ENCODE measurements at regions not wholly inside any gene's neighbourhood (a gene's known extent, or its start where the extent isn't known, plus 50 kb on each side); places are given as distances from the start of the nearest gene placed in this dataset.

- Mint-ChIP-seq H3K9me3 (ENCODE audit: low read depth) (no peaks in the 10 kb centered on the region), H3K27ac (no peak overlapping the region), H3K4me3 (no peak overlapping the region), H3K27me3 (no peaks in the 10 kb centered on the region), H3K4me1 (no peaks in the 10 kb centered on the region), H3K36me3 (ENCODE audit: low read depth) (no peaks in the 10 kb centered on the region)
- ChIA-PET POLR2A (no interaction called here), CTCF (no interaction called here)
- ATAC-seq (no peak), DNase-seq (no peak)
- intact Hi-C loops (cut with DNase I, micrococcal nuclease), result no loop called here
Measured at GRCh38 chr5:2403296-2403695, 348.2 kb downstream of the IRX2 start.

- no peak overlapping the region for H3K4me3 Mint-ChIP-seq
- no peaks in the 10 kb centered on the region for H3K36me3 Mint-ChIP-seq (ENCODE audit: low read depth)
- H3K4me1 Mint-ChIP-seq, result no peaks in the 10 kb centered on the region
- CTCF ChIA-PET, result no interaction called here
- intact Hi-C loops (cut with DNase I, micrococcal nuclease), result no loop called here
- H3K27ac Mint-ChIP-seq, result no peak overlapping the region
- H3K27me3 Mint-ChIP-seq, result no peaks in the 10 kb centered on the region
- H3K9me3 Mint-ChIP-seq (ENCODE audit: low read depth), result no peaks in the 10 kb centered on the region
- ATAC-seq (no peak), DNase-seq (no peak)
- POLR2A ChIA-PET, result no interaction called here
Measured at GRCh38 chr5:2399804-2400203, 351.7 kb downstream of the IRX2 start.

- ChIA-PET POLR2A (no interaction called here), CTCF (no interaction called here)
- Mint-ChIP-seq H3K4me1 (no peaks in the 10 kb centered on the region), H3K27ac (no peak overlapping the region), H3K27me3 (no peaks in the 10 kb centered on the region), H3K36me3 (ENCODE audit: low read depth) (no peaks in the 10 kb centered on the region), H3K9me3 (ENCODE audit: low read depth) (no peaks in the 10 kb centered on the region), H3K4me3 (no peak overlapping the region)
- ATAC-seq (no peak), DNase-seq (no peak)
- intact Hi-C loops (cut with DNase I, micrococcal nuclease), result no loop called here
Measured at GRCh38 chr5:2399096-2399495, 352.4 kb downstream of the IRX2 start.

GRCh38 chr5:2393556-2393955 is 357.9 kb downstream of the IRX2 start:
- Mint-ChIP-seq H3K4me1 (no peaks in the 10 kb centered on the region), H3K27ac (no peak overlapping the region), H3K9me3 (ENCODE audit: low read depth) (no peaks in the 10 kb centered on the region), H3K27me3 (peaks cover 3% of the 10 kb centered on the region), H3K4me3 (no peak overlapping the region), H3K36me3 (ENCODE audit: low read depth) (no peaks in the 10 kb centered on the region)
- DNase-seq (no peak), ATAC-seq (no peak)
- ChIA-PET CTCF (no interaction called here), POLR2A (no interaction called here)
- intact Hi-C loops (cut with DNase I, micrococcal nuclease), result no loop called here

- no peaks in the 10 kb centered on the region for H3K9me3 Mint-ChIP-seq (ENCODE audit: low read depth)
- ATAC-seq (no peak), DNase-seq (no peak)
- no peak overlapping the region for H3K27ac Mint-ChIP-seq
- peaks cover 3% of the 10 kb centered on the region for H3K27me3 Mint-ChIP-seq
- CTCF ChIA-PET, result no interaction called here
- H3K4me1 Mint-ChIP-seq, result no peaks in the 10 kb centered on the region
- no peaks in the 10 kb centered on the region for H3K36me3 Mint-ChIP-seq (ENCODE audit: low read depth)
- no peak overlapping the region for H3K4me3 Mint-ChIP-seq
- POLR2A ChIA-PET, result no interaction called here
- intact Hi-C loops (cut with DNase I, micrococcal nuclease), result no loop called here
Measured at GRCh38 chr5:2391566-2391965, 359.9 kb downstream of the IRX2 start.

GRCh38 chr5:2391021-2391420 is 360.5 kb downstream of the IRX2 start:
- POLR2A ChIA-PET, result no interaction called here
- no peaks in the 10 kb centered on the region for H3K36me3 Mint-ChIP-seq (ENCODE audit: low read depth)
- intact Hi-C loops (cut with DNase I, micrococcal nuclease), result no loop called here
- CTCF ChIA-PET, result no interaction called here
- H3K27ac Mint-ChIP-seq, result no peak overlapping the region
- no peaks in the 10 kb centered on the region for H3K9me3 Mint-ChIP-seq (ENCODE audit: low read depth)
- peaks cover 3% of the 10 kb centered on the region for H3K27me3 Mint-ChIP-seq
- no peak for ATAC-seq
- H3K4me3 Mint-ChIP-seq, result no peak overlapping the region
- no peak for DNase-seq
- no peaks in the 10 kb centered on the region for H3K4me1 Mint-ChIP-seq

GRCh38 chr5:2388571-2388970 is 362.9 kb downstream of the IRX2 start:
- Mint-ChIP-seq H3K27ac (no peak overlapping the region), H3K36me3 (ENCODE audit: low read depth) (no peaks in the 10 kb centered on the region), H3K4me3 (no peak overlapping the region), H3K9me3 (ENCODE audit: low read depth) (no peaks in the 10 kb centered on the region), H3K4me1 (no peaks in the 10 kb centered on the region), H3K27me3 (peaks cover 3% of the 10 kb centered on the region)
- no peak for DNase-seq
- intact Hi-C loops (cut with DNase I, micrococcal nuclease), result no loop called here
- ATAC-seq, result no peak
- CTCF ChIA-PET, result interaction anchor here (0.5 kb wide), 1 partner anchor 691 kb away, joined by 3 read pairs; no protein-coding TSS in a partner anchor
- POLR2A ChIA-PET, result no interaction called here

GRCh38 chr5:2387634-2388325 is 363.7 kb downstream of the IRX2 start:
- H3K4me1 Mint-ChIP-seq, result no peaks in the 10 kb centered on the region
- H3K9me3 Mint-ChIP-seq (ENCODE audit: low read depth), result no peaks in the 10 kb centered on the region
- no peak overlapping the region for H3K4me3 Mint-ChIP-seq
- intact Hi-C loops (cut with DNase I, micrococcal nuclease), result no loop called here
- H3K27ac Mint-ChIP-seq, result no peak overlapping the region
- DNase-seq (no peak), ATAC-seq (no peak)
- ChIA-PET POLR2A (no interaction called here), CTCF (interaction anchor here (0.5 kb wide), 1 partner anchor 690 kb away, joined by 3 read pairs; no protein-coding TSS in a partner anchor)
- H3K27me3 Mint-ChIP-seq, result peaks cover 3% of the 10 kb centered on the region
- no peaks in the 10 kb centered on the region for H3K36me3 Mint-ChIP-seq (ENCODE audit: low read depth)

- ChIA-PET POLR2A (no interaction called here), CTCF (no interaction called here)
- Mint-ChIP-seq H3K9me3 (ENCODE audit: low read depth) (no peaks in the 10 kb centered on the region), H3K36me3 (ENCODE audit: low read depth) (no peaks in the 10 kb centered on the region), H3K27ac (no peak overlapping the region), H3K27me3 (peaks cover 3% of the 10 kb centered on the region), H3K4me1 (no peaks in the 10 kb centered on the region), H3K4me3 (no peak overlapping the region)
- ATAC-seq (no peak), DNase-seq (no peak)
- intact Hi-C loops (cut with DNase I, micrococcal nuclease), result no loop called here
Measured at GRCh38 chr5:2387250-2387633, 364.2 kb downstream of the IRX2 start.

- no peak for ATAC-seq
- ChIA-PET CTCF (no interaction called here), POLR2A (no interaction called here)
- DNase-seq, result no peak
- Mint-ChIP-seq H3K4me3 (no peak overlapping the region), H3K9me3 (ENCODE audit: low read depth) (no peaks in the 10 kb centered on the region), H3K4me1 (no peaks in the 10 kb centered on the region), H3K27ac (no peak overlapping the region), H3K27me3 (no peaks in the 10 kb centered on the region), H3K36me3 (ENCODE audit: low read depth) (no peaks in the 10 kb centered on the region)
- intact Hi-C loops (cut with DNase I, micrococcal nuclease), result no loop called here
Measured at GRCh38 chr5:2385818-2386217, 365.7 kb downstream of the IRX2 start.

GRCh38 chr5:2383698-2384065 is 367.8 kb downstream of the IRX2 start:
- Mint-ChIP-seq H3K27ac (no peak overlapping the region), H3K4me3 (no peak overlapping the region), H3K27me3 (no peaks in the 10 kb centered on the region), H3K4me1 (no peaks in the 10 kb centered on the region), H3K9me3 (ENCODE audit: low read depth) (no peaks in the 10 kb centered on the region), H3K36me3 (ENCODE audit: low read depth) (no peaks in the 10 kb centered on the region)
- ATAC-seq, result no peak
- CTCF ChIA-PET, result no interaction called here
- intact Hi-C loops (cut with DNase I, micrococcal nuclease), result no loop called here
- DNase-seq, result no peak
- POLR2A ChIA-PET, result no interaction called here

GRCh38 chr5:2382776-2383697 is 368.4 kb downstream of the IRX2 start:
- Mint-ChIP-seq H3K27me3 (no peaks in the 10 kb centered on the region), H3K4me3 (no peak overlapping the region), H3K36me3 (ENCODE audit: low read depth) (no peaks in the 10 kb centered on the region), H3K27ac (no peak overlapping the region), H3K9me3 (ENCODE audit: low read depth) (no peaks in the 10 kb centered on the region), H3K4me1 (no peaks in the 10 kb centered on the region)
- intact Hi-C loops (cut with DNase I, micrococcal nuclease), result no loop called here
- no peak for ATAC-seq
- POLR2A ChIA-PET, result no interaction called here
- CTCF ChIA-PET, result no interaction called here
- no peak for DNase-seq

Measured in activated CD4-positive, alpha-beta T cell treated with anti-CD3 and anti-CD28 coated beads for 36 hours (primary cell).